WTC11 (cell line): ENCODE measurements at regions not wholly inside any gene's neighbourhood (a gene's known extent, or its start where the extent isn't known, plus 50 kb on each side); places are given as distances from the start of the nearest gene placed in this dataset.
"Not testable (repeated sequence)": the region's sequence is repeated elsewhere in the genome, so short reads cannot be mapped to it uniquely, and the experiment has no call there.

Source experiments
- ATAC-seq: fragments of 200-7000 bp; cut with Tn5 transposase; 2 replicates; pipeline ENCODE4 v1.10.0; 2021; ENCODE audit warnings: mild to moderate bottlenecking, moderate library complexity
- CTCF ChIA-PET: fragments of 300-600 bp; sonication (Branson Sonifier 250); formaldehyde crosslinking; loops from one replicate; lab custom pipeline; 2021; ENCODE audit warnings: antibody characterized with exemption; lab: Charles Lee
- POLR2A ChIA-PET: fragments of 350-600 bp; sonication (Branson Sonifier 250); formaldehyde crosslinking; loops from one replicate; lab custom pipeline; 2021; ENCODE audit warnings: antibody characterized with exemption; lab: Charles Lee
- DNase-seq: peaks from one replicate; pipeline ENCODE4 v3.0.0; 2021; ENCODE audit warnings: low spot score
- H3K27ac Mint-ChIP-seq: 2 replicates; pipeline ENCODE4 v1.8.0; 2021; ENCODE audit warnings: mixed read lengths
- H3K27me3 Mint-ChIP-seq: 2 replicates; pipeline ENCODE4 v1.8.0; 2021; ENCODE audit warnings: low read depth, mild to moderate bottlenecking, moderate library complexity, mixed read lengths
- H3K36me3 Mint-ChIP-seq: 2 replicates; pipeline ENCODE4 v1.8.0; 2021; ENCODE audit warnings: mixed read lengths
- H3K4me1 Mint-ChIP-seq: 2 replicates; pipeline ENCODE4 v1.8.0; 2022; ENCODE audit warnings: mixed read lengths
- H3K4me3 Mint-ChIP-seq: 2 replicates; pipeline ENCODE4 v1.8.0; 2021; ENCODE audit warnings: mild to moderate bottlenecking, moderate library complexity, mixed read lengths
- H3K9me3 Mint-ChIP-seq: 2 replicates; pipeline ENCODE4 v1.8.0; 2021; ENCODE audit warnings: mixed read lengths
- EMX1 ChIP-seq: fragments of 250-450 bp; sonication (Bioruptor Pico); IDR thresholded peaks from 2 replicates; pipeline ENCODE4 v1.8.0; 2021; ENCODE audit warnings: mild to moderate bottlenecking
- FOXJ3 ChIP-seq: sonication (generic); formaldehyde crosslinking; IDR thresholded peaks from 2 replicates; pipeline ENCODE4 v1.9.0; 2021; ENCODE audit warnings: missing genetic modification reagents, mild to moderate bottlenecking, borderline replicate concordance
- GABPB1 ChIP-seq: sonication (generic); formaldehyde crosslinking; IDR thresholded peaks from 2 replicates; pipeline ENCODE4 v1.8.1; 2023; ENCODE audit warnings: mild to moderate bottlenecking, missing genetic modification reagents
- HMGXB4 ChIP-seq: sonication (generic); formaldehyde crosslinking; IDR thresholded peaks from 2 replicates; pipeline ENCODE4 v1.8.1; 2023; ENCODE audit warnings: mild to moderate bottlenecking, moderate library complexity, missing genetic modification reagents
- JUN ChIP-seq: sonication (generic); formaldehyde crosslinking; IDR thresholded peaks from 2 replicates; pipeline ENCODE4 v1.8.0; 2023; ENCODE audit warnings: mild to moderate bottlenecking, missing genetic modification reagents
- NFATC4 ChIP-seq: fragments of 250-450 bp; sonication (Bioruptor Pico); IDR thresholded peaks from 2 replicates; pipeline ENCODE4 v1.9.0; 2021; ENCODE audit warnings: mild to moderate bottlenecking
- NR2C2 ChIP-seq: sonication (generic); formaldehyde crosslinking; IDR thresholded peaks from 2 replicates; pipeline ENCODE4 v1.8.0; 2022; ENCODE audit warnings: mild to moderate bottlenecking, missing genetic modification reagents
- SMAD3 ChIP-seq: sonication (generic); formaldehyde crosslinking; IDR thresholded peaks from 2 replicates; pipeline ENCODE4 v1.8.0; 2022; ENCODE audit warnings: missing genetic modification reagents, mild to moderate bottlenecking, borderline replicate concordance
- SMAD4 ChIP-seq: sonication (generic); formaldehyde crosslinking; IDR thresholded peaks from 2 replicates; pipeline ENCODE4 v1.8.0; 2022; ENCODE audit warnings: mild to moderate bottlenecking, missing genetic modification reagents
- TF ChIP-seq, protein P1 (sequence below): fragments of 250-450 bp; sonication (Bioruptor Pico); IDR thresholded peaks from 2 replicates; pipeline ENCODE4 v1.9.0; 2021; ENCODE audit warnings: mild to moderate bottlenecking, borderline replicate concordance
- TF ChIP-seq, protein P2 (sequence below): fragments of 250-450 bp; sonication (Bioruptor Pico); conservative IDR thresholded peaks from 2 replicates; pipeline ENCODE4 v1.9.0; 2021; ENCODE audit warnings: mild to moderate bottlenecking
- TF ChIP-seq, protein P3 (sequence below): sonication (generic); formaldehyde crosslinking; IDR thresholded peaks from 2 replicates; pipeline ENCODE4 v1.8.0; 2022; ENCODE audit warnings: mild to moderate bottlenecking, missing genetic modification reagents
- TF ChIP-seq, protein P4 (sequence below): sonication (generic); formaldehyde crosslinking; IDR thresholded peaks from 2 replicates; pipeline ENCODE4 v1.8.1; 2022; ENCODE audit warnings: missing genetic modification reagents, borderline replicate concordance

GRCh38 chr4:3636646-3637320 lies 104.6 kb upstream of the LRPAP1 start (continued):
- TF ChIP-seq, protein P1, sequence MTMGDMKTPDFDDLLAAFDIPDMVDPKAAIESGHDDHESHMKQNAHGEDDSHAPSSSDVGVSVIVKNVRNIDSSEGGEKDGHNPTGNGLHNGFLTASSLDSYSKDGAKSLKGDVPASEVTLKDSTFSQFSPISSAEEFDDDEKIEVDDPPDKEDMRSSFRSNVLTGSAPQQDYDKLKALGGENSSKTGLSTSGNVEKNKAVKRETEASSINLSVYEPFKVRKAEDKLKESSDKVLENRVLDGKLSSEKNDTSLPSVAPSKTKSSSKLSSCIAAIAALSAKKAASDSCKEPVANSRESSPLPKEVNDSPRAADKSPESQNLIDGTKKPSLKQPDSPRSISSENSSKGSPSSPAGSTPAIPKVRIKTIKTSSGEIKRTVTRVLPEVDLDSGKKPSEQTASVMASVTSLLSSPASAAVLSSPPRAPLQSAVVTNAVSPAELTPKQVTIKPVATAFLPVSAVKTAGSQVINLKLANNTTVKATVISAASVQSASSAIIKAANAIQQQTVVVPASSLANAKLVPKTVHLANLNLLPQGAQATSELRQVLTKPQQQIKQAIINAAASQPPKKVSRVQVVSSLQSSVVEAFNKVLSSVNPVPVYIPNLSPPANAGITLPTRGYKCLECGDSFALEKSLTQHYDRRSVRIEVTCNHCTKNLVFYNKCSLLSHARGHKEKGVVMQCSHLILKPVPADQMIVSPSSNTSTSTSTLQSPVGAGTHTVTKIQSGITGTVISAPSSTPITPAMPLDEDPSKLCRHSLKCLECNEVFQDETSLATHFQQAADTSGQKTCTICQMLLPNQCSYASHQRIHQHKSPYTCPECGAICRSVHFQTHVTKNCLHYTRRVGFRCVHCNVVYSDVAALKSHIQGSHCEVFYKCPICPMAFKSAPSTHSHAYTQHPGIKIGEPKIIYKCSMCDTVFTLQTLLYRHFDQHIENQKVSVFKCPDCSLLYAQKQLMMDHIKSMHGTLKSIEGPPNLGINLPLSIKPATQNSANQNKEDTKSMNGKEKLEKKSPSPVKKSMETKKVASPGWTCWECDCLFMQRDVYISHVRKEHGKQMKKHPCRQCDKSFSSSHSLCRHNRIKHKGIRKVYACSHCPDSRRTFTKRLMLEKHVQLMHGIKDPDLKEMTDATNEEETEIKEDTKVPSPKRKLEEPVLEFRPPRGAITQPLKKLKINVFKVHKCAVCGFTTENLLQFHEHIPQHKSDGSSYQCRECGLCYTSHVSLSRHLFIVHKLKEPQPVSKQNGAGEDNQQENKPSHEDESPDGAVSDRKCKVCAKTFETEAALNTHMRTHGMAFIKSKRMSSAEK (CRISPR knock-in tag) = no peak
- TF ChIP-seq JUN = no peak
- no peak for TF ChIP-seq GABPB1 (CRISPR knock-in tag)
- TF ChIP-seq NR2C2 (CRISPR knock-in tag) = no peak
- TF ChIP-seq SMAD4 (CRISPR knock-in tag) = no peak

GRCh38 chr4:3636020-3636419 lies 103.8 kb upstream of the LRPAP1 start:
- DNase-seq, H3K4me1 Mint-ChIP-seq, H3K36me3 Mint-ChIP-seq, POLR2A ChIA-PET, H3K27me3 Mint-ChIP-seq, ATAC-seq, CTCF ChIA-PET, H3K4me3 Mint-ChIP-seq, H3K27ac Mint-ChIP-seq: not testable (repeated sequence)
- H3K9me3 Mint-ChIP-seq = peaks cover 13% of the 10 kb centered on the region

GRCh38 chr4:3634894-3635820 lies 102.9 kb upstream of the LRPAP1 start:
- H3K4me1 Mint-ChIP-seq = no peaks in the 10 kb centered on the region; the same call in 1 of the 2 replicates
- H3K27ac Mint-ChIP-seq = no peak overlapping the region
- ATAC-seq (no peak), DNase-seq (no peak)
- no peaks in the 10 kb centered on the region for H3K36me3 Mint-ChIP-seq
- peaks cover 5% of the 10 kb centered on the region for H3K27me3 Mint-ChIP-seq
- ChIA-PET POLR2A (no interaction called here), CTCF (no interaction called here)
- peaks cover 13% of the 10 kb centered on the region for H3K9me3 Mint-ChIP-seq
- H3K4me3 Mint-ChIP-seq = no peak overlapping the region
- TF ChIP-seq EMX1 (CRISPR knock-in tag) (no peak), HMGXB4 (CRISPR knock-in tag) (no peak), FOXJ3 (CRISPR knock-in tag) (no peak), SMAD3 (CRISPR knock-in tag) (no peak), NFATC4 (CRISPR knock-in tag) (no peak)
- TF ChIP-seq, protein P2, sequence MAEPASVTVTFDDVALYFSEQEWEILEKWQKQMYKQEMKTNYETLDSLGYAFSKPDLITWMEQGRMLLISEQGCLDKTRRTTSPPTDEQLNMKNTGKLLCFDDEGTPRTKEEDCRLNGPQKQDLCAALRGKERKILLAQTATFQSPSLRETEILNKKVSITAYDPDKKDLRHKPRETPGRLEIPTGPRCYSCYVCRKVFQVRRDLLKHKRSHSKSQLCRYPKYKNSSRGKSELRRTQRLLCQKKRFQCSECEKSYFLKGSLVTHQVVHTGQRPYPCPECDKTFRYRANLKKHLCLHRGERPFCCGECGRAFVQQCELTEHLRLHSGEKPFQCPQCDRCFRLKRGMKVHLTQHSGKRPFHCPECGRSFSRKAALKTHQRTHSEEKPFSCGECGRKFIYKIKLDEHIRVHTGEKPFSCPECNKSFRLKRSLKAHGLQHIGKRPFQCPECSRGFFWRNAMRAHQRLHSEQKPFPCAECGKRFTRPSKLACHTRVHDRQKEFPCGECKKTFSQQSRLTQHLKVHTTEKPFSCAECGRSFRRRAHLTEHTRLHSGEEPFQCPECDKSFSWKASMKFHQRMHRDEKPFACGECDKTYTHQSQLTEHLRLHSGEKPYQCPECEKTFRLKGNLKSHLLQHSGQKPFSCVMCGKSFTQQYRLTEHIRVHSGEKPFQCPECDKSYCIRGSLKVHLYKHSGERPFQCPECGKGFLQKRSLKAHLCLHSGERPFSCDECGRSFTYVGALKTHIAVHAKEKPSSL (CRISPR knock-in tag) = no peak
- TF ChIP-seq, protein P1 (CRISPR knock-in tag) = no peak
- TF ChIP-seq, protein P3, sequence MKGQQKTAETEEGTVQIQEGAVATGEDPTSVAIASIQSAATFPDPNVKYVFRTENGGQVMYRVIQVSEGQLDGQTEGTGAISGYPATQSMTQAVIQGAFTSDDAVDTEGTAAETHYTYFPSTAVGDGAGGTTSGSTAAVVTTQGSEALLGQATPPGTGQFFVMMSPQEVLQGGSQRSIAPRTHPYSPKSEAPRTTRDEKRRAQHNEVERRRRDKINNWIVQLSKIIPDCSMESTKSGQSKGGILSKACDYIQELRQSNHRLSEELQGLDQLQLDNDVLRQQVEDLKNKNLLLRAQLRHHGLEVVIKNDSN (CRISPR knock-in tag) = no peak
- TF ChIP-seq, protein P4, sequence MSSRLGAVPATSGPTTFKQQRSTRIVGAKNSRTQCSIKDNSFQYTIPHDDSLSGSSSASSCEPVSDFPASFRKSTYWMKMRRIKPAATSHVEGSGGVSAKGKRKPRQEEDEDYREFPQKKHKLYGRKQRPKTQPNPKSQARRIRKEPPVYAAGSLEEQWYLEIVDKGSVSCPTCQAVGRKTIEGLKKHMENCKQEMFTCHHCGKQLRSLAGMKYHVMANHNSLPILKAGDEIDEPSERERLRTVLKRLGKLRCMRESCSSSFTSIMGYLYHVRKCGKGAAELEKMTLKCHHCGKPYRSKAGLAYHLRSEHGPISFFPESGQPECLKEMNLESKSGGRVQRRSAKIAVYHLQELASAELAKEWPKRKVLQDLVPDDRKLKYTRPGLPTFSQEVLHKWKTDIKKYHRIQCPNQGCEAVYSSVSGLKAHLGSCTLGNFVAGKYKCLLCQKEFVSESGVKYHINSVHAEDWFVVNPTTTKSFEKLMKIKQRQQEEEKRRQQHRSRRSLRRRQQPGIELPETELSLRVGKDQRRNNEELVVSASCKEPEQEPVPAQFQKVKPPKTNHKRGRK (CRISPR knock-in tag) = no peak
